ENCODE measurements at regions not wholly inside any gene's neighbourhood (a gene's known extent, or its start where the extent isn't known, plus 50 kb on each side); places are given as distances from the start of the nearest gene placed in this dataset.
"Not testable (repeated sequence)": the region's sequence is repeated elsewhere in the genome, so short reads cannot be mapped to it uniquely, and the experiment has no call there.

DNA sequence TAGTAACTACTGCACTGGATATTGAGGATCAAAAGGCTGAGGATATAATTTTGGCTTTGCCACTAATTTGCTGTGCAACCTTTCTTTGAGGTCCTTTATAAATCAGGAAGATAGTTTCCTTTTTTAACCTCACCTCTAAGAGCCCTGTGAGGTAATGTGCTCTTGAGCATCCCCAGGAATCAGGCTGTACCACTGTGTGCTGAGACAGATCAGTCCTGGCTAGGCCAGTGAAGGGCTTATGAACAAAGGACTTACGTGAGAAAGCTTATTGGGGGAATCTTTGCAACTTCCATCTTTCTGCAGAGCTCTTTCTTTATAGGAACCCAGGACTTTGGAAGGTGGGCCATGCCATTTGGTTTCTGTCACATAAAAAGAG, 188.9 kb downstream of the SIPA1L2 start:
- no peak for FAIRE-seq

DNA sequence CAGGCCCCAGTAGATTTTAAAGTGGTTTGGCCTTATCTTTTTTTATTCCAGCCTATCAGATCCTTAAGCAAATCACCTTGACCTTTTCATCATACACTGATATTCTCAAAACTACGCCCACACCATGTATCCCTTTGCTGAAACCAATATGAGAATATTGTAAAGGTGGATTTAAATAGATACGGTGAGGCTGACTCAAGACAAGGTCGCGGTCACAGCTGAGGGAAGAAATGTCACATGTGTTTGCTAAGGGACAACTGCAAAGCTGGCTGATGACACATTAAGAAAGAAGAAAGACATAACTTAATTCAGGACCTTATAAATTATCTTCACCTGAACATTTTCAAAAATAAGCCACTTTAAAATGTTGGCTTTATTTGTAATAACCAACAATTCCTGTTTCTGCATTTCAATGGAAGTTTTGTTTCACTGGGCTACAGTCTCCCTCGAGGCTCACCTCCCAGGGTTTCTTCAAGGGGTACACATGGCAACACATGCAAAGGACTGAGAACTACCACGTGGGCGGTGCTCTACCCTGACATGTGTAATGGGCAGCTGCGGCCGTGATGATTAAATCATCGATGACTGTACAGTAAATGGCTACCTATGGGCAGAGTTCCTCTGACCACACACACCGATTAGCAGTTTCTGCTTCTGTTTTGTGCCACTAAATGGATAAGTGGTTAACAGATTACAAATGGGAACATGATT, 189.5 kb downstream of the SIPA1L2 start:
- no peak for FAIRE-seq

DNA sequence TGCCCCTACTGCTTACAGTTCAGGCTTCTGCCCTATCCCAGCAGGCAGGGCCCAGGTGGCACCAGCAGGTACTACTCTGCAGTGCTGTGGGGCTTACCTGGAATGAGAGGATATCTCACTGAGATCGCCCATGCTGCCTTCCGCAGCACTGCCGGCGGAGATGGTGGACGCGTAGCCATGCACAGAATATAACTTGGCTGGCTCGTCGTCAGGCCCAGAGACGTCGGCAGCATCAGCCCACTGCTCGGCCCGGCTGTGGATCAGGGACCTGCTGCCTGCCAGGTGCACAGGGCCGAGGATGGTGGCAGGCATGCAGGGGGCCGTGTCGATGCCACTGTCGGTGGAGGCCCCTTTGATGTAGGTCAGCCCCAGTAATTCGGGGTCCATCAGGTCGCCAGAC, 190.9 kb downstream of the SIPA1L2 start:
- FAIRE-seq = no peak

DNA sequence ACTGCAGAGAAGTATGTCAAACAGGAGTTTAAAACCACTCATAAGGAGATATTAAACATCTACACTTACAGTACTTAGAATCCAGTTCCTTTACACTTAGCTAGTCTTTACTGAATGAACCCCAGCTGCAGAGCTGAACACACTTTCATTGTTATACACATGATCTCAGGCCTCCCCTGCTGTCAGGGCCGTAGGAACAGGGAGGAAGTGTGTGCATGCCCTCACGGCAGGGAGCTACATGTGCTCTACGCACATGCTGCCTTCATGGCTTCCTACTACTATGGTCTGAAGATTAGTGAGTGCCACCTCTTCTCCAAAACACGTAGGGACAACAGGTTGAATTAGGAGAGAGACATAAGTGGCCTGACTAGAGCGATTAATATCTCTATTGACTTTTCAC, 191.5 kb downstream of the SIPA1L2 start:
- FAIRE-seq = no peak

DNA sequence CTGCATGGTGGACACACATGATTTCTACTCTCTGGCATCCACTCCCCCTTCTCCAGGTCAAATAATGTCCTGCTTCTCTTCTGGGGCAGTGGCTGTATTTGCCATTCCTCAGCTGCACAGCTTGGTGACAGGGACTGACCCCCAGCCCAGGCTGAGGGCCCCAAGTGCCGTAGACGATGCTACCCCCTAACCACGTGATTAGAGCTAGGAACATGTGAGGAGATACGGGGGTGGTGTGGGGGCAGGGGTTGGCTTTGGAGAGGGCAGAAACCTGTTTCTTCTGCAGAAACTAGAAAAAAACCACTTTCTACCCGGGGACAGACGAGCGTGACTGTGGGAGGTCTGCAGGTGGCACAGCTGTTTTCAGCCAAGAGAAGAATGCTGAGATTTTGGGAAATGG, 192.4 kb downstream of the SIPA1L2 start:
- no peak for FAIRE-seq

DNA sequence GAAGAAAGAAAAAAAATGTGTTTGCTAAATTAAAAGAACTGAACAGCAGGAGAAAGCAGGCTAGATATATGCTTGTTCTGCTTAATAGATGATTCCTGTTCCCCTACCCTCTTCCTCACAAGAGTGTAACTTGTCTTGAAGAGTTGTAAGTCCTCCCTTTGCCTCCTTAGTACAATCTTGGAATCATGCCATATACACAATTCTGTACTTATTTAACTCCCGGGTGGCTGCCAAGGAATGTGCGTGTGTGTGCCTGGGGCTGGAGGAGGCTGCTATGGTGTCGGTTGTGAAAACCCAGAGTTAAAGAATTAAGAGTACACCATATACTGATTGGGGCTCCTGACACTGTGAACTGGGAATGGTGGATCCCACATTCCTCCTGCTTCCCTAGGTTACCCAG, 194.2 kb downstream of the SIPA1L2 start:
- no peak for FAIRE-seq

DNA sequence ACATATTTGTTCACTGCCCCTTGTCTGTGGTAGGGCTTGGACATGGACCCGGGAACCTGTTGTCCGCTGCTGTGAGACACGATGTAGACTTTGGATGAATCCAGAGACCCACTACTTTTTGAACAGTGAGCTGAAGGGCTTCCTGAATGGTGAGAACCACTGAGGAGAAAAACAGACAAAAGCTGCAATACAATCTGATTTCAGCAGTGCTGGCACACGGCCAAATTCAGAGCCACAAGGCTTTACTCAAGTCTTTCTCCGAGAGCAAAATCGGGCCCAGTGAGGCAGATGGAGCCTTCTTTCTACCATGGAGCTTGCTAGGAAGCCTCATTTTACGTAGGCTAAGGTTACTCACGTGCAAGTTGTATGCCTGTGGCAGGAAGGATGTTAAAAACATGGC, 197.6 kb downstream of the SIPA1L2 start:
- no peak for FAIRE-seq

DNA sequence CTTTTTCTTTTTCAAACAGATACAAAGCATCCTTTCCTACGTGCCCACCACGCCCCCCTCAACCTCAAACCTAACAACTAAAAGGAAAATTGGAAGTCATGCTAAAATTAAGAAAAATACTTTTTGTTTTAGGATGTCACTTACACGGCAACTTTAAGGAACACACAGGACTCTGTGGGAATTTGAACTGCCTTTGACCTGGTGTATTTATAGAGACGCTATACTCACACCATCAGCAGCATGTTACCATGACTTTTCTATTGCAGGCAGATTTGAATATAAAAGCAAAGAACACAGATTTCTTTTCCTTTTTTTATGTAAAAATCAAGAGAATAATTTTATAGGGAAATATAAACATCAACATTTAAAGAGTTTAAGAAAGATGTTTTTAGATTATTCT, 198.2 kb downstream of the SIPA1L2 start:
- FAIRE-seq = no peak

DNA sequence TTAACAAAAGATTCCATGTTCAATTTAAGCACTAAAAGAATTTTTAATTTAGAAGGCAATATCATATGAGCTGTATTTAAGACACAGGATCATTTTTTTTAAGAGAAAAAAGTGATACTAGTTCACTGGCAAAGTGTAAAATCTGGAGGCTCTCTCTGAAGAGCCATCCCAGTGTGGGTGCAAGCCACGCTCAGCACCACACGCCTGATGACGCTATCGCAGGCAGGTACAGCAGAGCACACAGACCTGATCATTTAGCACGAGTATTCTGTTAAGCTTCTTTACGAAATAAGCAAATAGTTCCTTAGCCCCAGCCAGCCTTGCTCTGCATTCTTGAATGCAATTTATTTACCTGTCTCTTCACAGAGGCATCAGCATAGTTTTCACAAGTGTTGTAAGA, 198.6 kb downstream of the SIPA1L2 start:
- FAIRE-seq = no peak

DNA sequence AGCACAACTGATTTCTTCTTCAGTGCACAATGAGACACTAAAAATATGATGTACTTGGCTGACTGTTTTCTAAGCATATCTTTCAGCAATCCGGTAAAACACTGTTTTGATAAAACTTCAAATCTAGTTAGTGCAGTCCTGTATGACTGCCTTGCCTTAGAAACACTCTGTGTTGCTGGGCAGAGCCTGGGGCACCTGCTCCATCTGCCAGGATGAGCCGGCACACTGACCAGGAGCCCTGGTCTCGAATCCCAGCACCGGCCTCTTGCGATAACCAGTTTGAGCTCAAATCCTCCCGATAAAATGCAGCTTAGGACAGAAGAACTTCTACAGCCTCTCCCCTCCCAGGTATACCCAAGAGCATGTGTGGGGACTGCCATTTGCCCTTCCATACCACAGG, 199.5 kb downstream of the SIPA1L2 start:
- FAIRE-seq = no peak

DNA sequence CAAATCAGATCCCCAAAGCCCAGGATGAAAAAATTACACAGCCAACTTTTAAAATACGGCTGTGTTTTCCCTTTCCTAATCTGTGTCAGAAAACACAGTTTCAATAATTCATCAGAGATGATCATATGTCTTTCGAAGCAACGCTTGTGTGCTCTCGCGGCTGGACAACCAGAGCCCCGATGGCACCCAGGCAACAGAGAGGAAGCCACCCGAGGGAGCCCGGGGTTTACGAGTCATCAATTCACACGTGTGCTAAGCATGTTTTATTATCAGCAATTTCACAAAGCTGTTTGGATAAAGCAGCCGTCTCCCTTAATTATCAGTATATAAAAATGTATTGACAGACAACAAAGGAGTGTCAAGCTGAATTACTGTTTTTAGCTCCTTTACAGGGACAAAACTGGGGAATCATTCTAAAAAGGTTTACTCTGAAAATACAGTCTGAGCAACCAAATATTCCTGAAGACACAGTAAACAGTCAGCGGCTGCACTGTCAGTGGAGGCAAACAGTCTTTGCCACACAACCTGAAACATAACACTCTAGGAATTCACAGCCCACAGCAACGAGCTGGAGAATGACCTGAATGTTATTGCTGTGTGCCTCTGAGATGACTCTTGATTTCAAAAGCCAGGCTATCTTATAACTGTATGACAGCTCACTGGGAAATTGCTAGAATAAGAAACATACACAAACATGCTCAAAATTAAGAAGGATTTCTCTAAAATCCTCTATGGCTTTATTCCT, 201.0 kb downstream of the SIPA1L2 start:
- FAIRE-seq = no peak

DNA sequence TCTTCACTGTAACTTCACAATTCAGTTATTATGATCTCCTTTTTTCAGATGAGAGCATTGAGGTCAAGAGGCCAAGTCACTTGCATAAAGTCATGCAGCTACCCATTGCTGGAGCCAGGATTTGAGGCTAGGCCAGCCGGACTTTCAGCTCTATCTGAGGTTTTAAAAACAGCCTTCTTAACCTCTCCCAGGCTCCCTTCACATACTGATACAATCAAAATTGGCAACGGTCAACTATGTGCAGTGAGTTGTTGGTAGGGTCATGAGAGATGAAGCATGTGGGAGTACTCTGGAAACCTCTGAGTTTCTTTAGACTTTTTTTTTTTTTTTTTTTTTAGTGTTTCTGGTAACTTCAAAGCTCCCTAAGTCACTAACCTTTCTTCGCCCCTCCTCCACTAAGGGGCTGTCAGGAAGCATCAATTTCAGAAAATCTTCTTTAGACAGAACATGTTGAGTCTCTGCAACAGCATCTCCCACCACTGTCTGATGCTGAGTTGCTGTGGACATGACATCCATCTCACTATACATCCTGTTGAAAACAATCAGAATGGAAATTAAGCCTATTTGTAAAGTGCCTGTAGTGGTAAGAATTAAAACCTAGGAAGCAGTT, 201.8 kb downstream of the SIPA1L2 start:
- no peak for FAIRE-seq

DNA sequence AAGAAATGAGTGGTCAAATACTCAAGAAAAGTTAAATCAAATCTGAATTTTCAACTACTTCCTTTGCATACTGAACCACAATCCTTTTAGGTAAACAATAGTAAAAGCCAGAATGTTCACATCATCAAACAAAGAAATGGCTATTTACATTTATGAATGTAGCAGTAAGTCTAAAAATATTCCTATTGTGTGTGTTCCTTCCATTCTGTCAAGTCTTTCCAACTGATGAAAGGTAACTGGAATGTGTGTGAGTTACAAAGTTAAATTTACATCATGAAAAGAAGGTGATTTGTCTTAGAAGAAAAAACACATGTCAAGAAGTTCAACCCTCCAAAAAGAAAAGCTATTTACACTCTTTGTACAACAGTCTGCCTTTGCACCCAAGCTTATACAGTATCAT, 203.1 kb downstream of the SIPA1L2 start:
- no peak for FAIRE-seq

DNA sequence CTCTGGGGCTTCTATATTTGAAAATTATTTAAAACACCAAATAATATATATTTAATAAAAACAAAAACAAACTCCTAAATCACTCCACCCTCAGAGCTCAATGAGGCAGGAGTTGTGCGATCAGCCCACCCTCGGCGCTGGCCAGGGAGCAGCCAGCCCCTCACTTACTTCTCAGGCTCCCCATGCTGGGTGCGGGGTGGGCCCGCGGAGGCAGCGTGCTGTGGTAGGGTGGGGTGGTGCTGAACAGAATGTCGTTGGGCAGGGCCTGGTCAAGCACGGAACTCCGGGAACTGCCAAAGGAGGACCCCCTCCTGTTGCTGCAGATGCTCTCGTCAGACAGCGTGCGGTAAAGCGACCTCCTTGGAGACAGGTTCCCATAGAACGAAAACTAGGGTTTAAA, 204.5 kb downstream of the SIPA1L2 start:
- FAIRE-seq = no peak

DNA sequence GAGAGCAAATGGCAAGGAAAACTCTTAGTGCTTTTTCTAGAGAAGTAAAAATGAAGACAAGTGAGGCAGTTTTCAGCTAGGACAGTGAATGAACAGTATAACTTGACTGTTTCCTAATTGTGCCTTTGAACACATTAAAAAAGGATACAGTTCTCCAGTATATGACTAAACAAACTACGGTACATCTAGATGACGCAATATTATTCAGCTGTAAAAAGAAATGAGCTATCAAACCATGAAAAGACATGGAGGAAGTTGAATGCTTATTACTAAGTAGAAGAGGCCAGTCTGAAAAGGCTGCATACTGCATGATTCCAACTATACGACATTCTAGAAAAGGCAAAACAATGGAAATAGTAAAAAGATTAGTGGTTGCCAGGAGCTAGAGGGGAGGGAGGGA, 206.3 kb downstream of the SIPA1L2 start:
- FAIRE-seq = no peak

DNA sequence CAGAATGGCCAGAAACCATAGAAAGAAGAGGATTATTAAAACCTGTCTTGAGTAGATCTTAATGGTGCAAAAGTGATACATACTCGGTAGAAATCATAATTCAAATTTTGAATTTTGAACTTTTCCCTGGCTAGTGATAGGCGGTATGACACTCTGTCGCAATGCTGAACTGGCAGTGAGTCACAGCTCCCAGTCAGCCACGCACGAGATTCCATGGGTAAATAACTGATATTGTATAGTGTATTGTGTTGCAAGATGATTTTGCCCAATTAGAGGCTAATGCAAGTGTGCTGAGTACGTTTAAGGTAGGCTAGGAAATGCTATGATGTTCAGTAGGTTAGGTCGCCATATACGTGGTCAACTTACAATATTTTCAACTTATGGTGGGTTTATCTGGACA, 207.0 kb downstream of the SIPA1L2 start:
- FAIRE-seq = no peak

DNA sequence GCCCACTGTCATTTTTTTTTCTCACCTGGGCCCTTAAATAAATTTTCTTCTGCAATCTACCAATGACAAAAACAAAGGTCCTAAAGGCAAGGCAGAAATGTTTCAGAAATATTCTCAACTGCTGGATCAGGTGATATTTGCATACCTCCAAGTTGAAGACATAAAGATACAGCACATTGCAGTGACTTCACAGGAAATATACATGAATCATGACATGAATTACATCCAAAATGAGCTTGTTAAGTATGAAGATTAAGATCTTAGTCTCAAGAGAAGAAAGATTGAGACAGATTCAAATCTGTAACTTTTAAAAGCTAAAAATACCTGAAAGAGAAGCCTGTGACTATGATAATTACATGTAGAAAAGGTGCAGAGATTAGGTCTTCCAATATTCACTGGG, 207.8 kb downstream of the SIPA1L2 start:
- no peak for FAIRE-seq

DNA sequence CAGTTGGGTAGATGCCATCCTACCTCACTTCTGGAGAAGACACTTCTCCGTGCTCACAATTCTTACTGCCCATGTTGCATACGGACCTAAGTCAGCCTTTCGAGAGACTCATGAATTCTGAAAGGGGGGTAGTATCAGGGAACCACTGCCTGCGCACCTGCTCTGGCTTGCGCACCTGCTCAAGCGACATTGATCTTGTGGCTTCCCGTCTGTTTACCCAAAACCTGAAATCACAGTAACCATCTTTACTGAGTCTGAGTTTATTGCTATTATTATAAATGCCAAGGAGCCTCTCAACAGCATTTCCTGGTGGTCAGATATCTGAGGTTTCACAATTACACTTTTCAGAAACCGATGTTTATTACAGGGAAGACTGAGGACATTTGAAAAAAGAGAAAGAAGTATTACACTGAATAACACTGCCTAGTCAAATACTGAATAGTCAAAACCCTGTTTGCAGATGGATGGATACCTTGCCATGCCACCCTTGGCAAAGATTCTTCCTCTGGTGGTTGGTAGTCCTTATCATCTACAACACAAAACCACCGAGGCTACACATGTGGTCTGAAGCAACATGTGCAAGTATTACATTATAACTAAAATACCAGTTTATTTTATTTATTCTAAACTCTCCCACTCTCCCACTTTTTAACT, 208.7 kb downstream of the SIPA1L2 start:
- no peak for FAIRE-seq

DNA sequence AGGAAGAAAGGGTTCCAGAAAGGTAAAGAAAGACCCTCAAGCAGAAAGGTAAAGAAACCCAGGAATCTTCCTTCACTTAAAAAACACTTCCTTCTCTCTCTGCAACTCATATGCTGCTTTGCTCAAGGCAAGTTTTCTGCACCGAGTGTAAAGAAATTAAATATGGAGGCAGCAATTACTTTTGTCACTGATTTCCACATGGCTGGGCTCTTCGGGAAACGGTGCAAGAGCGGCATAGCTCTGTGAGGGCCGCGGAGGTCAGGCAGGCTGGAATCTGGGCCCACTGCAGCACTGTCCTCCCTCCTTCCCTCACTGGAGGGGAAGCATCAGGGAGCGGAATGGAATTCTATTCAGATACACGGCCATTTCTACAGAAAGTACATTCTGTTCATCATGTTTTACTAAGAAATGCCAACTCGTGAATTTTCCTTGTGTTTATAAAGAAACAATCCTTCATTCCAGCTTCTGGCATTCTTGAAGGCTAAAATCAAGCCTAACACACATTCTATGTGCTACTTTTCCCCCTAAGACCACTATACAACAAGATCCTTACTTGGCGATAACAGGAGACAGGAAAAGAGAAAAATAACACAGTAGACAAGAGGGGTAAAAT, 212.2 kb downstream of the SIPA1L2 start:
- FAIRE-seq = no peak

DNA sequence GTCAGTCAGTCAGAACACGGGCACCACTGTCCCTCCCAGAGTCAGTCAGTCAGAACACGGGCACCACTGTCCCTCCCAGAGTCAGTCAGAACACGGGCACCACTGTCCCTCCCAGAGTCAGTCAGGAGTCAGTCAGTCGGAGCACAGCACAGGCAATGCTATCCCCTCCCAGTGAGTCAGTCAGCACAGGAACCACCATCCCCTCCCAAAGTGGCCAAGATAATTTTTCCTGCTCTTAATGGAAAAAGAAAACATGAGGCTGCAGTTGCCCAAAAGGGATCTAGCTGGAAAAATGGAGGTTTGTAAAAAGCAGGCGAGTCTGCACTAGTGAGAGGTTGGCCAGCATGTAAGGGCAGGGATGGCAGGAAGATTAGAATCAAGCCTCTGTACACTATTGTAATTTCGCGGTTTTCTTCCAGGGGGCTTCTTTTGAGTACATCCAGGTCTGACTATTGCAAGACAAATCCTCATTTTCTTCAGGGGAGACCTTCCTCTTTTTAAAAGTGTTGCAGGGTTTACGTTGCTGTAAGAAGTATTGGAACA, 213.8 kb downstream of the SIPA1L2 start:
- FAIRE-seq = no peak

DNA sequence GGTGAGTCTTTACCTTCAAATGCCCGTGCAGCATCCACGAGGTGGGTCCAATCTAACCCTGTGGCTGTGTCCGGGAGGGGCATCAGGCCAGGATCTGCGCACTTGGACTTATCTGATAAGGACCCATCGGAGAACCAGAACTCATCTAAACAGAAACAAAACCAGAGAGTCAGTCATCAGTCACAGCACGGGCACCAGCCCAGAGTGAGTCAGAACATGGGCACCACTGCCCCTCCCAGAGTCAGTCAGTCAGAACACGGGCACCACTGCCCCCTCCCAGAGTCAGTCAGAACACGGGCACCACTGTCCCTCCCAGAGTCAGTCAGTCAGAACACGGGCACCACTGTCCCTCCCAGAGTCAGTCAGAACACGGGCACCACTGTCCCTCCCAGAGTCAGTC, 214.5 kb downstream of the SIPA1L2 start:
- FAIRE-seq = not testable (repeated sequence)

DNA sequence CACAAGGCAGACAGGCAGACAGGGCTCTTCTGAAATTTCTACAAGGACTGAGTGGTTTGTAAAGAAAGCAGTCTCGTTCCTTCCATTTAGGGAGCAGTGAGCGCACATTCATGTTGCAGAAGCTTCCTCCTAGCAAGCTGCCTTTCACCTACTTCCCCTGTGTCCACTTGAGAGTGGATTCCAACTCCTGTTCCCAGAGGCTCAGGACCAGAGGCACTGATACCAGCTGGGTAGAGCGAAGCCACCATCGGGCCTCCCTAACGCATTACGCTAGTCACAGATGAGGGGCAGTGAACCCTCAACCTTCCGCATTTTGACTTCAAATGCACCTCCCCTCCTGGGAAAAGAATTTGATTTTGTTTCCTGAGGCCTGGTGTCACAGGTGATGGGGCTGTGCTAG, 215.8 kb downstream of the SIPA1L2 start:
- FAIRE-seq = no peak

DNA sequence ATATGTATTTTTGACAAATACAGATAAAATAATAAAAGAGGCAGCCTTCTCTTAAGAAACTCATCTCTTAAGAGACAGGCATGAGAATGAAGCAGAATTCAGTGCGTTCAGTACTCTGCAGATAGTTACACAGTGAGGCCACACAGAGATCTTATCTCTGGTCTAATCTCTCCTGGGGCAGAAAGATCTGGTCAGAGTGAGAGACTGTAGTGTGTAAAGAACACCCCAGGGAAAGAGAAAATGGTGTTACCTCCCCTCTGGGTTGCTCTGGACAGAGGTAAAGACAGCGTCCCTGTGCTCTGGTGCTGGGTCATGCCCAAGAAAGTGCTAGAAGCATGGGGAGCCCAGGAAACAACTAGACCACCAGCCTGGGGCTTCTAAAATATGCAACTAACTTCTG, 216.3 kb downstream of the SIPA1L2 start:
- FAIRE-seq = no peak

All from TTC549 (cell line).